GM10248 (cell line): ENCODE measurements at regions not wholly inside any gene's neighbourhood (a gene's known extent, or its start where the extent isn't known, plus 50 kb on each side); places are given as distances from the start of the nearest gene placed in this dataset.

Experiments used
- CTCF ChIA-PET: fragments of 300-600 bp; sonication (Branson Sonifier 250); formaldehyde crosslinking; extraction: SDS; loops from one replicate; lab custom pipeline; 2021; ENCODE audit warnings: antibody characterized with exemption; lab: Yijun Ruan, JAX
- POLR2A ChIA-PET: fragments of 350-650 bp; sonication (Branson Sonifier 250); formaldehyde crosslinking; extraction: SDS; loops from one replicate; lab custom pipeline; 2020; ENCODE audit warnings: antibody characterized with exemption; lab: Yijun Ruan, JAX
- DNase-seq: peaks from one replicate; pipeline ENCODE4 v3.0.0; 2012; ENCODE audit errors: extremely low spot score
- TF ChIP-seq, protein P1 (sequence below): IDR thresholded peaks from 2 replicates; pipeline ENCODE4 v1.5.1; 2012; ENCODE audit warnings: mild to moderate bottlenecking, low read depth; ENCODE audit errors: extremely low read depth, missing control alignments, control extremely low read depth

DNA sequence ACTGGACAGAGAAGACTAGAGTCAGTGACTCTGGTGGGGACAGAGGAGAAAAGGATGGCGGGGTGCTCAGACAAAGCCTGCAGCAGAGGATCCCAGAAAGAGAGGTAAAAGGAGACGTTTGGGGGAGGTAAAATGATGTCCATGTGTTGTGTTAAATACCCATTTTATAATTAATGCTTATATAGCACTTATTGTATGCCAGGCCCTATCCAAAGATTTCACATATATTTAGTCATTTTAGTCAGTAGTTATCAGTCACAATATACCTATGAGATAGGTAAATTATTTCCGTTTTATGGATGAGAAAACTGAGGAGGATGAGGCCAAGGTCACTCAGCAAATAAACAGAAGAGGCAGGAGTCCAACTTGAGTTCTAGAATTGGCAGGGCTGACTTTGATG lies 144.6 kb upstream of the SEMA3E start:
- ChIA-PET POLR2A (no interaction called here), CTCF (no interaction called here)
- DNase-seq = no peak
- TF ChIP-seq, protein P1, sequence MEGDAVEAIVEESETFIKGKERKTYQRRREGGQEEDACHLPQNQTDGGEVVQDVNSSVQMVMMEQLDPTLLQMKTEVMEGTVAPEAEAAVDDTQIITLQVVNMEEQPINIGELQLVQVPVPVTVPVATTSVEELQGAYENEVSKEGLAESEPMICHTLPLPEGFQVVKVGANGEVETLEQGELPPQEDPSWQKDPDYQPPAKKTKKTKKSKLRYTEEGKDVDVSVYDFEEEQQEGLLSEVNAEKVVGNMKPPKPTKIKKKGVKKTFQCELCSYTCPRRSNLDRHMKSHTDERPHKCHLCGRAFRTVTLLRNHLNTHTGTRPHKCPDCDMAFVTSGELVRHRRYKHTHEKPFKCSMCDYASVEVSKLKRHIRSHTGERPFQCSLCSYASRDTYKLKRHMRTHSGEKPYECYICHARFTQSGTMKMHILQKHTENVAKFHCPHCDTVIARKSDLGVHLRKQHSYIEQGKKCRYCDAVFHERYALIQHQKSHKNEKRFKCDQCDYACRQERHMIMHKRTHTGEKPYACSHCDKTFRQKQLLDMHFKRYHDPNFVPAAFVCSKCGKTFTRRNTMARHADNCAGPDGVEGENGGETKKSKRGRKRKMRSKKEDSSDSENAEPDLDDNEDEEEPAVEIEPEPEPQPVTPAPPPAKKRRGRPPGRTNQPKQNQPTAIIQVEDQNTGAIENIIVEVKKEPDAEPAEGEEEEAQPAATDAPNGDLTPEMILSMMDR = no peak

DNA sequence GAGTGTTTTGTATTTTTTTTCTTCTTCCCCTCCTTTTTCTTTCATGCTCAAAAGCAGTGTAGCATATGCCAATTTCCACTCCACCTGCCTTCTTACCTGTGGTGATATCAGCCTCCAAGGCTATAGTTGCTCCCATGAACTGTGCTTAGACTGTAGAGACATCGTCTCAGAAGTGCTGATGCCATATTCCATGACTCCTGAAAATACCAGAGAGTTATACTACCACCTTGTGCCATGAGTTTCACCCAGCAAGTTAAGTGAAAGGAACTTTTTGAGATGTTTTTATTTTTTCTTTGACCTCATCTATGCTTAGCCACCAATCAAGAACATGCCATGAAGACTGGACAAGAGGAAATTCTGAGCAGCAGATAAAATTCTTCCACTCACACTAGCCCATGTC lies 142.8 kb upstream of the SEMA3E start:
- no peak for DNase-seq
- TF ChIP-seq, protein P1 = no peak
- ChIA-PET POLR2A (no interaction called here), CTCF (no interaction called here)

DNA sequence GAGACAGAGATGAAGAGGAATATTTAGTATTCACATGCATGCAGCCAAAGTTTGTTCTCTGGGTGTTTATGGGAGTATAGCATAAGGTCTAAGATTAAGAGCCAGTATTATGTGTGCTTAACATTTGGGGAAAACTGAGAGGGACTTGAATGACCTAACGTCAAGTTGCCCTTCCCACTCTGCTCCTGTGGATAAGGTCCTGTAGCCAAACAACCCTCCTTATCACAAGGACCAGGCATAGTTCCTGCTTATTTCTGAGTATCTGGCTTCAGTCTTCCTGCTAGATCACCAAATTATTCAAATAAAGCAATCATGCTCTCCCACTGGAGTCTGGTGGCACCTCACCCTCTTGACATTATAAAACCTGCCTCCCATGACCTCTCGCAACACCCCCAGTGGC lies 137.9 kb upstream of the SEMA3E start:
- TF ChIP-seq, protein P1 = no peak
- ChIA-PET CTCF (no interaction called here), POLR2A (no interaction called here)
- DNase-seq = no peak

DNA sequence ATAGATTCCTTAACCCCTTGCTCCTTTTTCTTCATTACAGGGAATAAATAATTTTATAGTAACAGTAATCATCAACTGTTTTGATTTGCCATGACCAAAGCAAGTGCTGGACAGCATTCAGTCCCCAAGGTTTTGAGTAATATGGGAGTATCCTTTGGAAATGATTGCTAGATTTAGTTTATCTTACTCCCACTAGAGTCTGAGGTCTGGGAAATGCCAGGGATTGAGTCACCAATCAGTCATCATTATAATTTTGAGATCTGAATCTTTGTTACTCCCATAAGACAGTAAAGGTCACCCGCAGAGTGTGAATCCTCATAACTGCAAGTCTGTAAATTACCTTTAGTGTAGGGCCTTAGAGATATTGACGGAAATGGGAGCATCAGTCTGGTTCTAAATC lies 133.7 kb upstream of the SEMA3E start:
- ChIA-PET POLR2A (no interaction called here), CTCF (no interaction called here)
- TF ChIP-seq, protein P1 = no peak
- DNase-seq = no peak

DNA sequence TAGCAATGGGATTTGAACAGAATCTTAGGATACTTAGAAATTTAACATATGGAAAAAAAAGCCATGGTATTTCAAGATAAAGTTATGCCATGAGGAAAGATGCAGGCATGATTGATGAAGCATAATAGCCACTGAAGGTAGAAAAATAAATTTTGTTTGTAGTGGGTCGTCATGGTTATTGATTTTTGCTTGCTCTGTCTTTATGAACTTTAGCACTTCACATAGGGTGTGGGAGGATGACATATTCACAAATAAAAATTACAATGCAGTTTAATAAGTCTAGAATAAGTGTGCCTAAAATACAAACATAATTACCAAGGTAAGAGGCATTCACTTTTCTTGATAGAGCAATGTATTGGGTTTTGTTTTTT lies 129.1 kb upstream of the SEMA3E start:
- ChIA-PET CTCF (no interaction called here), POLR2A (no interaction called here)
- TF ChIP-seq, protein P1 = no peak
- no peak for DNase-seq

DNA sequence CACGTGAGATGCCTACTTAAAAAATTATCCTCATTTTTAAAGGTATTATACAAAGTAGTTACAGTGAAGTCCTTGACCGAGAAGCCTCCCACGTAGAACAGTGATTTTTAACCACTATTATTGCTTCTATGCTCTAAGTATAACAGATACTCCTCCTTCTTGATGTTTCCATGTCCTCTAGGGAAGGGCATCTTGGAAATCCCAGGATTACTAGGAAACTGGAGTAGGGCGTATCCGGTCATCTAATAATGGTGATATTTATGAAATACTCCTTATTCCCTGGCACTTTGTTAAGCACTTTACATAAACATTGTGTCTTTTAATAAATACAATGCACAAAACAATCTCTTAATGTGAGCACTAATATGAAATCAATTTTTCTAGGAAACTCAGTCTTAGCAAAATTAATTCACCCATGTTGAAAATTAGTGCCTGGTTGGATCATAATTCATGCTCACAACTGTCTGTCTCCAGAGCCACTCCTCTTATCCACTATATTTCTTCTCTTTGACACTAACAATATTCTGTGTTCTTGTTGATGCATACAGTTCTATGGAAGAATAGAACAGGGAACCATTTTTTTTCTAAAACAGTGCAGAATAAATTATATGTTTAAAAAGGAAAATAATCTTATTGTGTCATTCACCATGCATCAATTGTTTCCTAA lies 128.6 kb upstream of the SEMA3E start:
- CTCF ChIA-PET = no interaction called here
- POLR2A ChIA-PET = no interaction called here
- TF ChIP-seq, protein P1 = no peak
- DNase-seq = no peak
